ENCODE measurements at regions not wholly inside any gene's neighbourhood (a gene's known extent, or its start where the extent isn't known, plus 50 kb on each side); places are given as distances from the start of the nearest gene placed in this dataset.

DNA sequence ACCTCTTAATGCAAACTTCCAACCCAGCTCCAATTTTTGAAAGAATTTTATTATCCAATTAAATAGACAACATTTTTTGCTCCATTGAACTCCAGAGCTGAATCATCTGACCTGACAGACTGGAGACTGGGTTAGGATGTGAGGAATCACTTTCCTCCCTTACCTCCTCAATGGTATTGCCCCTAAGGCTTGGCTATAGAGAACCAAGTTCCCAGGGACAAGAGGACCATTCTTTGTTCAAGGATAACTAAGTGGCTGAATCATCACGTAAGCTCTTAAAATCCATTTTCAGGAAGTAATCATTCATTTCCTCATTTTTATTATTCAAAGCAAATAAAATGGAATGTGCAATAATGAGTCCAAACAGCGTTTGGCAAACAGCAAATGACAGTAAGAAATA lies 335.1 kb downstream of the GATA3 start:
- H3K9me3 ChIP-seq (ENCODE audit: control insufficient read depth, insufficient read depth, low read length): peaks cover 23% of the 10 kb centered on the region
- in situ Hi-C loops (cut with MboI; ENCODE audit: low sequenced_read_pairs): no loop called here
- no peaks in the 10 kb centered on the region for H3K9me1 ChIP-seq (ENCODE audit: insufficient read depth, low read length)
- intact Hi-C loops (cut with micrococcal nuclease): no loop called here
- TF ChIP-seq, protein P1, sequence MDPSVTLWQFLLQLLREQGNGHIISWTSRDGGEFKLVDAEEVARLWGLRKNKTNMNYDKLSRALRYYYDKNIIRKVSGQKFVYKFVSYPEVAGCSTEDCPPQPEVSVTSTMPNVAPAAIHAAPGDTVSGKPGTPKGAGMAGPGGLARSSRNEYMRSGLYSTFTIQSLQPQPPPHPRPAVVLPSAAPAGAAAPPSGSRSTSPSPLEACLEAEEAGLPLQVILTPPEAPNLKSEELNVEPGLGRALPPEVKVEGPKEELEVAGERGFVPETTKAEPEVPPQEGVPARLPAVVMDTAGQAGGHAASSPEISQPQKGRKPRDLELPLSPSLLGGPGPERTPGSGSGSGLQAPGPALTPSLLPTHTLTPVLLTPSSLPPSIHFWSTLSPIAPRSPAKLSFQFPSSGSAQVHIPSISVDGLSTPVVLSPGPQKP (IDR thresholded peaks at IDR 0.05; ENCODE audit: borderline replicate concordance, low read depth, low read length): no peak
- TF ChIP-seq FOS (IDR thresholded peaks at IDR 0.05; ENCODE audit: low read depth, low read length) (no peak), MAFK (IDR thresholded peaks at IDR 0.05; ENCODE audit: low read depth, low read length) (no peak), MAZ (IDR thresholded peaks at IDR 0.05; ENCODE audit: borderline replicate concordance, low read depth, low read length) (no peak), CEBPB (IDR thresholded peaks at IDR 0.05; ENCODE audit: low read depth, low read length) (no peak), SMC3 (IDR thresholded peaks at IDR 0.05; ENCODE audit: low read depth, low read length) (no peak), RAD21 (IDR thresholded peaks at IDR 0.05; ENCODE audit: low read length) (no peak), NFE2L2 (IDR thresholded peaks at IDR 0.05; ENCODE audit: low read depth, low read length) (no peak), RCOR1 (IDR thresholded peaks at IDR 0.05; ENCODE audit: insufficient replicate concordance, low read length) (no peak), MXI1 (IDR thresholded peaks at IDR 0.05; ENCODE audit: borderline replicate concordance, low read depth, low read length) (no peak), POLR2A (IDR thresholded peaks at IDR 0.05; ENCODE audit: low read depth, low read length) (no peak)
- TF ChIP-seq, protein P2, sequence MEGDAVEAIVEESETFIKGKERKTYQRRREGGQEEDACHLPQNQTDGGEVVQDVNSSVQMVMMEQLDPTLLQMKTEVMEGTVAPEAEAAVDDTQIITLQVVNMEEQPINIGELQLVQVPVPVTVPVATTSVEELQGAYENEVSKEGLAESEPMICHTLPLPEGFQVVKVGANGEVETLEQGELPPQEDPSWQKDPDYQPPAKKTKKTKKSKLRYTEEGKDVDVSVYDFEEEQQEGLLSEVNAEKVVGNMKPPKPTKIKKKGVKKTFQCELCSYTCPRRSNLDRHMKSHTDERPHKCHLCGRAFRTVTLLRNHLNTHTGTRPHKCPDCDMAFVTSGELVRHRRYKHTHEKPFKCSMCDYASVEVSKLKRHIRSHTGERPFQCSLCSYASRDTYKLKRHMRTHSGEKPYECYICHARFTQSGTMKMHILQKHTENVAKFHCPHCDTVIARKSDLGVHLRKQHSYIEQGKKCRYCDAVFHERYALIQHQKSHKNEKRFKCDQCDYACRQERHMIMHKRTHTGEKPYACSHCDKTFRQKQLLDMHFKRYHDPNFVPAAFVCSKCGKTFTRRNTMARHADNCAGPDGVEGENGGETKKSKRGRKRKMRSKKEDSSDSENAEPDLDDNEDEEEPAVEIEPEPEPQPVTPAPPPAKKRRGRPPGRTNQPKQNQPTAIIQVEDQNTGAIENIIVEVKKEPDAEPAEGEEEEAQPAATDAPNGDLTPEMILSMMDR (conservative IDR thresholded peaks at IDR 0.05; ENCODE audit: low read depth, low read length): no peak
- no CpG with 5 or more reads among the region's 2 CpGs for WGBS, 2 experiments (ENCODE audit: extremely low coverage in 2 of 2, insufficient read length in 1 of 2)
- ATAC-seq (ENCODE audit: low read depth) (no peak), DNase-seq (no peak)
- no peaks in the 10 kb centered on the region for H3K4me1 ChIP-seq (ENCODE audit: control insufficient read depth, insufficient read depth, low read length)
- no peak overlapping the region for H2AK5ac ChIP-seq (ENCODE audit: low read depth, low read length)
- H3K4me3 ChIP-seq (ENCODE audit: insufficient read depth, low read depth, low read length): no peak overlapping the region
- H3K14ac ChIP-seq (replicated peaks; ENCODE audit: low read depth, low read length): no peak overlapping the region
- no peaks in the 10 kb centered on the region for H4K20me1 ChIP-seq (ENCODE audit: insufficient read depth, low read length)
- no peak overlapping the region for H3K18ac ChIP-seq (ENCODE audit: low read depth, low read length)
- H4K8ac ChIP-seq (ENCODE audit: low read depth in 2 of 2, low read length in 2 of 2): no peak overlapping the region
- no peak overlapping the region for H4K5ac ChIP-seq (ENCODE audit: low read depth, low read length)
- no TSS peak for BruUV-seq (replicated peaks)
- no peaks in the 10 kb centered on the region for H3K36me3 ChIP-seq (ENCODE audit: control insufficient read depth, insufficient read depth, low read length)
- no peak overlapping the region for H2AK9ac ChIP-seq (replicated peaks; ENCODE audit: low read depth, low read length, poor library complexity)
- no peak overlapping the region for H3K4ac ChIP-seq (ENCODE audit: low read depth, low read length)
- no peak overlapping the region for H2BK15ac ChIP-seq (ENCODE audit: low read depth, low read length)
- H3K23ac ChIP-seq (ENCODE audit: low read depth, low read length): no peak overlapping the region
- no peak overlapping the region for H3K56ac ChIP-seq (ENCODE audit: extremely low read depth, insufficient read depth, low read length)
- H2AFZ ChIP-seq (replicated peaks; ENCODE audit: low read length, poor library complexity): no peak overlapping the region
- ChIA-PET CTCF (no interaction called here), POLR2A (ENCODE audit: unreplicated experiment) (no interaction called here)
- H3K4me2 ChIP-seq (ENCODE audit: low read depth, low read length): no peak overlapping the region
- H4K91ac ChIP-seq (ENCODE audit: insufficient read depth, low read depth, low read length): no peak overlapping the region
- no peak overlapping the region for H3K27ac ChIP-seq (ENCODE audit: insufficient read depth, low read length)
- no peak overlapping the region for H2BK120ac ChIP-seq (ENCODE audit: low read depth, low read length)
- no peak overlapping the region for H2BK5ac ChIP-seq (ENCODE audit: low read depth, low read length, poor library complexity, severe bottlenecking)
- H3K9ac ChIP-seq (ENCODE audit: low read depth, low read length): no peak overlapping the region
- dilution Hi-C loops (cut with HindIII; ENCODE audit: low sequenced_read_pairs, unreplicated experiment): no loop called here
- H3K27me3 ChIP-seq (ENCODE audit: control insufficient read depth, insufficient read depth, low read length): no peaks in the 10 kb centered on the region
- H2BK20ac ChIP-seq (ENCODE audit: low read depth, low read length): no peak overlapping the region
- no peaks in the 10 kb centered on the region for H3K79me1 ChIP-seq (ENCODE audit: low read depth in 1 of 2, low read length in 2 of 2)

Data from IMR-90 (cell line).